ENCODE measurements at regions not wholly inside any gene's neighbourhood (a gene's known extent, or its start where the extent isn't known, plus 50 kb on each side); places are given as distances from the start of the nearest gene placed in this dataset.

- TF ChIP-seq GATA3 (IDR thresholded peaks at IDR 0.05; ENCODE audit: low read depth, low read length), result no peak
- no peak for TF ChIP-seq GATA2 (IDR thresholded peaks at IDR 0.05; ENCODE audit: low read depth, low read length)
These were observed 258.9 kb downstream of the UACA start for GRCh38 chr15:70504299-70504951.

- TF ChIP-seq GATA2 (IDR thresholded peaks at IDR 0.05; ENCODE audit: low read depth, low read length), result no peak
These were observed 259.5 kb downstream of the UACA start for GRCh38 chr15:70503798-70504298.

- no peak for TF ChIP-seq GATA2 (IDR thresholded peaks at IDR 0.05; ENCODE audit: low read depth, low read length)
- TF ChIP-seq GATA3 (IDR thresholded peaks at IDR 0.05; ENCODE audit: low read depth, low read length), result no peak
These were observed 260.1 kb downstream of the UACA start for GRCh38 chr15:70503073-70503745.

GRCh38 chr15:70502529-70502928 lies 260.8 kb downstream of the UACA start:
- no peak for TF ChIP-seq GATA2 (IDR thresholded peaks at IDR 0.05; ENCODE audit: low read depth, low read length)

GRCh38 chr15:70501849-70502248 lies 261.5 kb downstream of the UACA start:
- TF ChIP-seq GATA3 (IDR thresholded peaks at IDR 0.05; ENCODE audit: low read depth, low read length) (no peak), GATA2 (IDR thresholded peaks at IDR 0.05; ENCODE audit: low read depth, low read length) (no peak)

- no peak for TF ChIP-seq GATA3 (IDR thresholded peaks at IDR 0.05; ENCODE audit: low read depth, low read length)
- no peak for TF ChIP-seq GATA2 (IDR thresholded peaks at IDR 0.05; ENCODE audit: low read depth, low read length)
These were observed 262.1 kb downstream of the UACA start for GRCh38 chr15:70501121-70501727.

GRCh38 chr15:70499791-70500190 lies 263.6 kb downstream of the UACA start:
- no peak for TF ChIP-seq GATA3 (IDR thresholded peaks at IDR 0.05; ENCODE audit: low read depth, low read length)
- TF ChIP-seq GATA2 (IDR thresholded peaks at IDR 0.05; ENCODE audit: low read depth, low read length), result no peak

- no peak for TF ChIP-seq GATA2 (IDR thresholded peaks at IDR 0.05; ENCODE audit: low read depth, low read length)
- TF ChIP-seq GATA3 (IDR thresholded peaks at IDR 0.05; ENCODE audit: low read depth, low read length), result no peak
These were observed 265.2 kb downstream of the UACA start for GRCh38 chr15:70498096-70498626.

GRCh38 chr15:70497661-70498060 lies 265.7 kb downstream of the UACA start:
- TF ChIP-seq GATA2 (IDR thresholded peaks at IDR 0.05; ENCODE audit: low read depth, low read length) (no peak), GATA3 (IDR thresholded peaks at IDR 0.05; ENCODE audit: low read depth, low read length) (no peak)

- TF ChIP-seq GATA3 (IDR thresholded peaks at IDR 0.05; ENCODE audit: low read depth, low read length) (no peak), GATA2 (IDR thresholded peaks at IDR 0.05; ENCODE audit: low read depth, low read length) (no peak)
These were observed 267.3 kb downstream of the UACA start for GRCh38 chr15:70495991-70496599.

- TF ChIP-seq GATA2 (IDR thresholded peaks at IDR 0.05; ENCODE audit: low read depth, low read length) (no peak), GATA3 (IDR thresholded peaks at IDR 0.05; ENCODE audit: low read depth, low read length) (no peak)
These were observed 268.3 kb downstream of the UACA start for GRCh38 chr15:70494852-70495571.

- no peak for TF ChIP-seq GATA3 (IDR thresholded peaks at IDR 0.05; ENCODE audit: low read depth, low read length)
- TF ChIP-seq GATA2 (IDR thresholded peaks at IDR 0.05; ENCODE audit: low read depth, low read length), result no peak
These were observed 268.9 kb downstream of the UACA start for GRCh38 chr15:70494517-70494851.

- TF ChIP-seq GATA2 (IDR thresholded peaks at IDR 0.05; ENCODE audit: low read depth, low read length) (no peak), GATA3 (IDR thresholded peaks at IDR 0.05; ENCODE audit: low read depth, low read length) (no peak)
These were observed 269.4 kb downstream of the UACA start for GRCh38 chr15:70493787-70494516.
